ENCODE measurements at regions not wholly inside any gene's neighbourhood (a gene's known extent, or its start where the extent isn't known, plus 50 kb on each side); places are given as distances from the start of the nearest gene placed in this dataset.

- TF ChIP-seq CTCF (IDR thresholded peaks at IDR 0.05) (no peak), POLR2A (IDR thresholded peaks at IDR 0.05) (no peak)
Observed at GRCh38 chr9:18338042-18338441, 135.9 kb upstream of the ADAMTSL1 start.

All from esophagus squamous epithelium (tissue), 4 donors.